ENCODE measurements at regions not wholly inside any gene's neighbourhood (a gene's known extent, or its start where the extent isn't known, plus 50 kb on each side); places are given as distances from the start of the nearest gene placed in this dataset.

GRCh38 chr5:141733198-141733597 is 51.2 kb upstream of the ARAP3 start:
- TF ChIP-seq POLR2A (IDR thresholded peaks at IDR 0.05) (no peak), CTCF (IDR thresholded peaks at IDR 0.05) (no peak)

Measured in esophagus squamous epithelium (tissue), 4 donors.